D341Med (cell line): ENCODE measurements at regions not wholly inside any gene's neighbourhood (a gene's known extent, or its start where the extent isn't known, plus 50 kb on each side); places are given as distances from the start of the nearest gene placed in this dataset.
A peak's percentile ranks its signal among the peaks of the same experiment; 100 is the strongest.

Experiments used
- DNase-seq: peaks from one replicate; pipeline ENCODE4 v3.0.0; 2012; ENCODE audit warnings: low spot score

DNA sequence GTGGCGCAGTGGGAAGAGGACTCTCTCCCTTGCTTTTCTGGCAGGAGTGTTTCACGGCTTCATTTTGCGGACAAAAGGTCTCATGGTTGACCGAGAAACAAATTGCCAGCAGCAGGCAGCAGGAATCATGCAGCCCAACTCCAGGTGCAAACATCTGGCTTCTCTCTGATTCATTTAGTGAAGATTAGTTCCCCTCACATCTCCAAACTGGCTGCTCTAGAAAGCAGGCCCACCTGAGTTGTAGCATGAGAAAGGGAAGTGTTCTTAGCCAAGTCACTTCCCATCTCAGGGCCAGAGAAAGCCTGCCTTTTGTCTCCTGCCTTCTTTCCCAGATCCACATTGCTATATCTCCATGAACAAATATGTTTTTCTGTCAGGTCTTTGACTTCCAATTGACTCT is 120.8 kb upstream of the CCDC196 start:
- DNase-seq, result no peak

DNA sequence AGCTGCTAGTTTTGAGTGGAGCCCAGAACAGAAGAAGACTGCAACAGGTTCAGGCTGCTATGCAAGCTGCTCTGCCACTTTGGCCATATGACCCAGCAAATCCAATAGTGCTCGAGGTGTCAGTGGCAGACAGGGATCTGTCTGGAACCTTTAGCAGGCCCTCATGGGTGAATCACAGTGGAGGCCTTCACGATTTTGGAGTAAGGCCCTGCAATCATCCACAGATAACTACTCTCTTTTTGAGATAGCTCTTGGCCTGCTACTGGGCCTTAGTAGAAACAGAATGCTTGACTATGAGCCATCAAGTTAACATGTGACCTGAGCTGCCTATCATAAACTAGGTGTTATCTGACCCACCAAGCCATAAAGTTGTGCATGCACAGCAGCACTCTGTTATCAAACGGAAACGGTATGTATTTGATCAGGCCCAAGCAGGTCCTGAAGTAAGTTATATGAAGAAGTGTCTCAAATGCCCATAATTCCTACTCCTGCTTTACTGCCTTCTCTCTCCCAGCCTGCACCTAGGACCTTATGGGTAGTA is 116.9 kb upstream of the CCDC196 start:
- no peak for DNase-seq

DNA sequence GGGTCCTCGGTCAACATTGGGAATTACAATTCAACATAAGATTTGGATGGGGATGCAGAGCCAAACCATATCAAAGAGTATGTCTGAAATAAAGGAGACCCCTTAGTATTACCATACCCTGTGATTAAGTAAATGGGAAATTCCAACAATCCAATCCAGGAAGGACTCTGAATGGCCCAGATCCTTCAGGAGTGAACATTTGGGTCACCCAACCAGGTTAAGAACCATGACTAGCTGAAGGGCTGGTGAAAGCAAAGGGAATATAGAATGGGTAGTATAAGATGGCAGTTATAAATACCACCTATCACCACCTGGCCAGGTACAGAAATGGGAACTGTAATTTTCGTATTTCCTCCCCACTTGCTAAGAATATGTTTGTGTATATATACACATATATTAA is 114.4 kb upstream of the CCDC196 start:
- no peak for DNase-seq

DNA sequence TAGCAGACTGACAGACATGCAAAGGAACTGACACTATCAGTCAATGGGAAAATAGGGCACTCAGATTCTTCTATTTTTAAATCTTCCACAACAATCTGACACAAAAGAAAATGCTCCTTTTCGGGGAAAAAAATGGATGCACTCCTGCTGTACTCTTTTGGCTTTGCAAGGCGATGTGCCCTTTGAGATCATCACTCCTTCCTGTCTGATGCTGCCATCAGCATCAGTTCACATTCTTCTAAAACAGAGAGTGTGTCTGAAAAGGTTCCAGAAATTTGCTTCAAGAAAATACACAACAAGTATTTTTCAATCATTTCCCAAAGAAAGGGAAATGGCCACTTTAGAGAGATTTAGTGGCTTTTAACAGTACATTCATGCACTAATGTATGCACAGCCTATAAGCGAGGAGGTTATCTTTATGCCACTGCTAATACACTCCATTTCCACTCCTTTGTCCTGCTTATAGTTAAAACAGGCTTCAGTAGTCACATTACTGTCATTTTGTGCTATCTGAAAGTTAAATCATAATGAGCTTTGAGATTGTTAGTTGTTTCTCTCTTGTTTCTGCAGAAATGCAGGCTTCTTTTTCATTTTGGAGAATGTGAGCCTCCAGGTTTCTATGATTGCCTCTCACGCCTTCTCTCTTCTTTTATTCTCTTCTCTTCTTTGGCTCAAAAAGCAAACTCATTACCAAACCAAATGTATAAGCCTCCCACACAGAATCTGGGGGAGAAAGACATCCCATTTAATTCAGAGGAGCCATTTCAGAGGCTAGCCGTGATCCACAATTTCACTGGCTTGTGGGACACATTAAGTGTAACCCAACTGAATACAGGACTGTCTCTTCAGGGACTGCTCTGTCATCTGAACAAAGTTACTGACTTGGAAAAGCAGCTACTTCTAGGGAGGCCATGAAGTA is 110.9 kb upstream of the CCDC196 start:
- DNase-seq, result no peak

- no peak for DNase-seq
These were observed 108.6 kb upstream of the CCDC196 start for GRCh38 chr14:66377574-66377973.

DNA sequence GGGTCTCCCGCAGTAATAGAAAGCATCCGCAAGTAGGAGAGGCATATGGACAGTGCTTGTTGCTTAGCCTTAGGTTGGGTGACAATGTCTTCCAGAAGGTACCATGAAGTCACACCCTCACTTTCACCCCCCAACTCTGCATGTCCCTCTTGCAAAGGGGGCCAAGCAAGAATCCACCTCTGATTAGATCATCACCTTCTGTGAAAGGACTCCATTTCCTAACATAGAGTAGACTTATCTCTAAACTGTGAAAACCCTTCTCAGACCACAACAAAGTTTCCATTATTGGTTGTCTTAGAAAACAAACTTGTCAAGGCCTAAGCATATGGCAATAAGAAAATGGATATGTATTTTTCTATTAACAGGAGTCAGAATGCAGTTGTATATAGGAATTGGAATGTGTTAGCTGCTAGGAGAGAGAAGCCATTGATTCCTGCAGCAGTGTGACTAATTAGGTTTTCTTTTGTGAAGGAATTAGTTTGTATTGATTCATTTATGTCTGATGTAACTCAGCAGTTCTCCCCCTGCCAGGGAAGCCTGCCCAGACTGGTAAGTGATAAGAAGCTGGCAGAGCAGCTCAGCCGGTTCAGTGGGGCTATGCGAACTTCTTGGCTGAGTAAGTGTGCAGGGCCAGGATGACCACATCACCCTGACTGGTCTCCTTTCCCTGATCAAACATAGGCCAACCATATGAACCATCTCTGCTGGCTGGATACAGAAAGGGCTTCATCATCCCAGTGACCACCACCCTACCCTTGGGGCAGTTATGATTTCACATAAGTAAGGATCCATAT is 107.3 kb upstream of the CCDC196 start:
- no peak for DNase-seq

DNA sequence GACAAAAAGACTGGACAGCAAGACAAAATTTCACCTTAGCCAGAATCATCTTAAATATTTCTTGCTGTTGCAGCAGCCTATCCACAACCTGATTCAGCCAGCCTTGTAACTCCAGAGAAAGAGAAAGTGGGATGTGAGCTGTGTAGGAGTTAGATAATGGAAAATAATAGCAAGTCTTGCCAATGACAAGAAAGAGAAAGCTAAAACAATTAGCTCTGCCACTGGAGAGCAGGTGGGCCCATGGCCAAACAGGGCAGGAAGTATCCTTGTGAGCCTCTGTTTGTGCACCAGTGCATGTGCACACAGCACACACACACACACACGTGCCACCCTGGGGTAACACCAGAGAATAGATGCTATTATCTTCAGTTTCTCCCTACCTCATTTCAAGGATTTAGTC is 106.0 kb upstream of the CCDC196 start:
- no peak for DNase-seq

GRCh38 chr14:66381755-66382154 is 104.4 kb upstream of the CCDC196 start:
- DNase-seq, result no peak

- no peak for DNase-seq
These were observed 102.9 kb upstream of the CCDC196 start for GRCh38 chr14:66383257-66383656.

- no peak for DNase-seq
These were observed 102.4 kb upstream of the CCDC196 start for GRCh38 chr14:66383771-66384170.

DNA sequence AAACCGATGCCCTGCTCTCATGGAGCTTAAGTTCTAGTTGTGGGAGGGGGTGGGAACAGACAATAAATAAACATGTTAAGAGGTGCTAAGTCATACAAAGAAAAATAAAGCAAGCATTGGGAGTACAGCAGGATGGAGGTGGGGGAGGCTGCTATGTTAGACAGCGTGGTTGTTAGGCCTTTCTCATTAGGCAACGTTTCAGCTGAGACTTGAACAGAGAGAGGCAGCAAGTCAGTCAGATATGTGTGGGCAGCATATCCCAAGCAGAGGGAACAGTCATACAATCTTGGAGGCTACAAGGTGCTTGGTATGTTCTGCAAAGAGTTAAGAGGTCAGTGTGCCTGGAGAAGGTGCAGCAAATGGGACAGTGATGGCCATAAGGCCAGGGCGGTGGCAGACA is 97.7 kb upstream of the CCDC196 start:
- no peak for DNase-seq

- DNase-seq, result no peak
These were observed 96.7 kb upstream of the CCDC196 start for GRCh38 chr14:66389481-66389880.

DNA sequence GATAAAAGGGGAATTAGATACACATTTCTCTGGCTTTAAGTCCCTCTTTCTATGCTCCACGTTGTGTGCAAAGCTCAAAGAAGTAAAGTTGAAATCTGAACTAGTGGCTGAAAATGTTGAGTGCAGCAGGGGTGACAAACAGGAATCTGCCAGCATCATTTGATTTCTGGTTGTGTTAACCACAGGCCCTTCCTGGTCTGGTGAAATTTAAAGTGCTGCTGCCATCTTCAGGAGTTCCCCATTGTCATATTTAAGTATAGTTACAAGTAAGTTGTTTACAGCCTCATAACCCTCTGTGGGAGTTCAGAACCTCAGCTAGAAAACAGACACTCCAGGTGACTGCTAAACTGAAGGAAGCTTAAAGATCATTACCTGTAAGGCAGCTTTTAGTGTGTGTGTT is 90.9 kb upstream of the CCDC196 start:
- no peak for DNase-seq

GRCh38 chr14:66396164-66396563 is 90.0 kb upstream of the CCDC196 start:
- no peak for DNase-seq

DNA sequence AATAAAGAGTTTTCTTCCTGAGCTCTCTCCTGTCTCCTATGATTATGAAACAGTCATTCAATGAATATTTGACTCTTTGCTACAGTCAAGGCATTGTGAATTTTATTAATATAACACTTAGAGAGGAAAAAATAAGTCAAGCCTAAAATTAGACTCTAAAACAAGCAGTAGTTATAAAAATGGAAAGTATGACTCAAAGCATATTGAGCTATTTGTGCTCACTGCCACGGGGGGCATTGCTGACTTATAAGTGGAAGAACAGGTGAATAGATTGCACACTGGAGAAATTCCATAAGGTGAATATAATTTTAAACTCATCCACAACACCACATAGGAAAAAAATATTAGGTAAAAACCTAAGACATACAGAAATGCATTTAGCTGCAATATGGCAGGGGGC is 87.7 kb upstream of the CCDC196 start:
- DNase-seq, result no peak

GRCh38 chr14:66401449-66402095 is 84.6 kb upstream of the CCDC196 start:
- DNase-seq, result peak; percentile 39

DNA sequence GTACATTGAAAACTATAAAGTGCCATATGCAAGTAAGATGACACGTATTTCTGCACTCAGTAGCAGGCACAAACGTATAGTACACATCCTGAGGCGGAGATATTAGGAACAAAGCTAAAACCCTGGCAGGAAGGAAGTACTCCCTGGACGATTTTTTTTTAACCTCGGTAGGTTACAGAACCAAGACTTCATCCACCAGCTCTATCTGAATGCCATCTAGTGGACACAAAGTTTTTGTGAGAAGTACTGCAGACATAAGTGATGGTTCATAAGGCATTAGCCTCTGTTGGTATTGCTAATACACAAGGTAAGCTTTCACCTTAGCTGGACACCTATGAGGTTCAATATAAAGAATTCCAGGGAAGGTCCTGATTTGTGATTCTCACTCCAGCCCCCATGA is 83.0 kb upstream of the CCDC196 start:
- DNase-seq, result no peak

DNA sequence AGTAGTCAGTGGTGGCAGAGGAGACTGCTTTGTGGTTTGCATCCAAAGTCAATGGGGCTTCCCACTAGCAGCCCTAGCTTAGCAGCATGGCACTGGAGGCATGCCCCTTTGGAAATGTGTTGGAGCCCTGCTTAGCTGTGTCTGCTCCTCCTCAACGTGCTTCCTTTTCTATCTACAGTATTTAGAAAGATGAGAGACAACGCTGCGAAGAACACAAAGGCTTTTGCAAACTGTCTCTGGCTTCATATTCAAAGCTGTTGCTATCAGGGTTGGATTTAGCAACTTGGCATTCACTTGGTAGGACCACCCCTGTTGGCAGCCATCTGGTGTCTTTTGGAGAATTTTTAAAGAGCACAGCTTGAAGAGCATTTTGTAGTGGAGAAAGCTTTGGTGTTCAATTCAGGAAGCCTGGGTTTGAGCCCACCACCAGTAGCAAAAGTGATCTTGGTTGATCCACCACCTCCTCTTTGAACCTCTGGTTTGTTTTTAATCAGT is 82.1 kb upstream of the CCDC196 start:
- DNase-seq, result no peak

DNA sequence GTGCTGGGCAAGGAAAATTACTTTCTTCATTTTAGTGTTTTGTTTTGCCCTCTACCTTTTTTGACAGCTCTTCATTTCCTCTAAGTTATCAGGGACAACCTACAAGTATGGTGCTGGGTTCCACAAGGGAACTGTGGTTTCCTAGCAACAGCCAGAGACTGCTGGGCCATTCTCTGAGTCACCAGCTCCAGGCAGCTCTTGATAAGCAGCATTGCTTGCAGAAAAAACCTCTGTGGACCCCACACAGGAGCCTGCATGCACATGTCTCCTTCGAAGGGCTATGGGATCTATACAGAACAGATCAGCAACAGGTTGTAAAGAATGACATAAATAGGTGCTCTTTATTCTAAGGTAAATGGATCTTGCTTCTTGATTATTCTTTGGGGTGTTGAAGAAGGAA is 81.0 kb upstream of the CCDC196 start:
- no peak for DNase-seq

GRCh38 chr14:66413901-66414300 is 72.3 kb upstream of the CCDC196 start:
- no peak for DNase-seq

DNA sequence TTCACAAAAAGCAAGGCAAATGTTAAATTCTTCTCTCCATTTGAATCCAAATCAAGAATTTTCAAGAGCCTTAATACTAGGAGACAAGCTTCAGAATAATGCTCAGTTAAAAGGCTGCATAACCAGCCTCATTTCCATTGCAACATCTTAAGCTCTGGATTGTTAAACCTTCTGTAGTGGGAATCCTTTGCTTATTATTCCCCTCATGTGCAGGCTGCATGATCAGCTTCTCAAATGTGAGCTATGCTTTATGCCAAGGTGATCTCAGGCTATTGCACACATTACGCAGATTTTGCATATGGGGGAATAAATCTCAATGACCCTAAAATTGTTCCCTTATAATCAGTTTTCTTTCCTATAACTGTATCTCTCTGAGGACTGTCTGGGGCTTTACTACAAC is 71.7 kb upstream of the CCDC196 start:
- DNase-seq, result no peak

- no peak for DNase-seq
These were observed 65.7 kb upstream of the CCDC196 start for GRCh38 chr14:66420251-66421006.
